SJCRH30 (cell line): ENCODE measurements at regions not wholly inside any gene's neighbourhood (a gene's known extent, or its start where the extent isn't known, plus 50 kb on each side); places are given as distances from the start of the nearest gene placed in this dataset.
A peak's percentile ranks its signal among the peaks of the same experiment; 100 is the strongest.
"Not testable (repeated sequence)": the region's sequence is repeated elsewhere in the genome, so short reads cannot be mapped to it uniquely, and the experiment has no call there.

Experiments
- DNase-seq, 2 experiments: peaks; one replicate each; pipeline ENCODE4 v3.0.0-alpha.2; 2015 to 2020
- H3K27ac ChIP-seq: fragments of 250-450 bp; sonication (Bioruptor Pico); 2 replicates; pipeline ENCODE4 v1.5.1; 2020; ENCODE audit warnings: mild to moderate bottlenecking, moderate library complexity
- H3K27me3 ChIP-seq: fragments of 250-450 bp; sonication (Bioruptor Pico); 2 replicates; pipeline ENCODE4 v1.5.1; 2020; ENCODE audit warnings: mild to moderate bottlenecking, moderate library complexity
- H3K36me3 ChIP-seq: fragments of 250-450 bp; sonication (Bioruptor Pico); 2 replicates; pipeline ENCODE4 v1.5.1; 2020; ENCODE audit warnings: mild to moderate bottlenecking, moderate library complexity
- H3K4me1 ChIP-seq: fragments of 250-450 bp; sonication (Bioruptor Pico); 2 replicates; pipeline ENCODE4 v1.5.1; 2020; ENCODE audit warnings: mild to moderate bottlenecking, moderate library complexity
- H3K4me3 ChIP-seq: fragments of 250-450 bp; sonication (Bioruptor Pico); 2 replicates; pipeline ENCODE4 v1.5.1; 2020; ENCODE audit warnings: mild to moderate bottlenecking, moderate library complexity
- H3K9me3 ChIP-seq: fragments of 250-450 bp; sonication (Bioruptor Pico); replicated peaks from 2 replicates; pipeline ENCODE4 v1.5.1; 2020; ENCODE audit warnings: mild to moderate bottlenecking, moderate library complexity

- Histone ChIP-seq H3K36me3 (no peaks in the 10 kb centered on the region), H3K27ac (no peak overlapping the region), H3K4me1 (no peaks in the 10 kb centered on the region), H3K9me3 (no peaks in the 10 kb centered on the region), H3K27me3 (no peaks in the 10 kb centered on the region), H3K4me3 (no peak overlapping the region)
- no peak for DNase-seq
Observed at GRCh38 chr16:47977802-47978201, 178.0 kb downstream of the ABCC12 start.

GRCh38 chr16:47976636-47977210 lies 179.1 kb downstream of the ABCC12 start:
- Histone ChIP-seq H3K36me3 (no peaks in the 10 kb centered on the region), H3K9me3 (no peaks in the 10 kb centered on the region), H3K27ac (no peak overlapping the region), H3K4me1 (no peaks in the 10 kb centered on the region), H3K27me3 (no peaks in the 10 kb centered on the region), H3K4me3 (no peak overlapping the region)
- no peak for DNase-seq

- not testable (repeated sequence) for DNase-seq, H3K4me3 ChIP-seq, H3K4me1 ChIP-seq, H3K27ac ChIP-seq, H3K36me3 ChIP-seq, H3K27me3 ChIP-seq, H3K9me3 ChIP-seq
Observed at GRCh38 chr16:47974971-47975370, 180.8 kb downstream of the ABCC12 start.

GRCh38 chr16:47973552-47973951 lies 182.2 kb downstream of the ABCC12 start:
- Histone ChIP-seq H3K4me1 (no peaks in the 10 kb centered on the region), H3K27ac (no peak overlapping the region), H3K4me3 (no peak overlapping the region), H3K36me3 (no peaks in the 10 kb centered on the region), H3K9me3 (no peaks in the 10 kb centered on the region), H3K27me3 (no peaks in the 10 kb centered on the region)
- no peak for DNase-seq

- Histone ChIP-seq H3K36me3 (no peaks in the 10 kb centered on the region), H3K27ac (no peak overlapping the region), H3K4me1 (no peaks in the 10 kb centered on the region), H3K27me3 (no peaks in the 10 kb centered on the region), H3K4me3 (no peak overlapping the region), H3K9me3 (no peaks in the 10 kb centered on the region)
- no peak for DNase-seq
Observed at GRCh38 chr16:47972246-47972985, 183.4 kb downstream of the ABCC12 start.

GRCh38 chr16:47971225-47971624 lies 184.6 kb downstream of the ABCC12 start:
- H3K27ac ChIP-seq, result no peak overlapping the region
- no peaks in the 10 kb centered on the region for H3K9me3 ChIP-seq
- no peak for DNase-seq
- H3K36me3 ChIP-seq, result no peaks in the 10 kb centered on the region
- H3K4me1 ChIP-seq, result no peaks in the 10 kb centered on the region
- no peak overlapping the region for H3K4me3 ChIP-seq
- no peaks in the 10 kb centered on the region for H3K27me3 ChIP-seq

GRCh38 chr16:47970291-47970931 lies 185.4 kb downstream of the ABCC12 start:
- DNase-seq, result peak; percentile 22 to 70
- Histone ChIP-seq H3K4me1 (no peaks in the 10 kb centered on the region), H3K27ac (no peak overlapping the region)

GRCh38 chr16:47967374-47967773 lies 188.4 kb downstream of the ABCC12 start:
- H3K9me3 ChIP-seq, result no peaks in the 10 kb centered on the region; the same call in 1 of the 2 replicates
- no peaks in the 10 kb centered on the region for H3K27me3 ChIP-seq
- H3K4me1 ChIP-seq, result no peaks in the 10 kb centered on the region
- H3K4me3 ChIP-seq, result no peak overlapping the region
- no peak for DNase-seq
- no peaks in the 10 kb centered on the region for H3K36me3 ChIP-seq
- no peak overlapping the region for H3K27ac ChIP-seq

More at GRCh38 chr16:47970291-47970931, 185.4 kb downstream of the ABCC12 start:
- no peaks in the 10 kb centered on the region for H3K36me3 ChIP-seq
- no peaks in the 10 kb centered on the region for H3K27me3 ChIP-seq
- no peaks in the 10 kb centered on the region for H3K9me3 ChIP-seq
- H3K4me3 ChIP-seq, result no peak overlapping the region

GRCh38 chr16:47966325-47966724 lies 189.5 kb downstream of the ABCC12 start:
- Histone ChIP-seq H3K9me3 (no peaks in the 10 kb centered on the region; the same call in 1 of the 2 replicates), H3K27ac (no peak overlapping the region), H3K4me1 (no peaks in the 10 kb centered on the region), H3K27me3 (no peaks in the 10 kb centered on the region), H3K36me3 (no peaks in the 10 kb centered on the region), H3K4me3 (no peak overlapping the region)
- no peak for DNase-seq

- H3K27ac ChIP-seq, result no peak overlapping the region
- no peaks in the 10 kb centered on the region; the same call in 1 of the 2 replicates for H3K9me3 ChIP-seq
- no peaks in the 10 kb centered on the region for H3K4me1 ChIP-seq
- no peak overlapping the region for H3K4me3 ChIP-seq
- no peak for DNase-seq
- H3K27me3 ChIP-seq, result no peaks in the 10 kb centered on the region
- no peaks in the 10 kb centered on the region for H3K36me3 ChIP-seq
Observed at GRCh38 chr16:47965439-47965838, 190.4 kb downstream of the ABCC12 start.

- no peaks in the 10 kb centered on the region for H3K4me1 ChIP-seq
Observed at GRCh38 chr16:47958726-47959125, 197.1 kb downstream of the ABCC12 start.

GRCh38 chr16:47956916-47957315 lies 198.9 kb downstream of the ABCC12 start:
- Histone ChIP-seq H3K27ac (no peak overlapping the region), H3K4me3 (no peak overlapping the region), H3K27me3 (no peaks in the 10 kb centered on the region), H3K4me1 (no peaks in the 10 kb centered on the region), H3K9me3 (no peaks in the 10 kb centered on the region), H3K36me3 (no peaks in the 10 kb centered on the region)
- DNase-seq, result no peak

More at GRCh38 chr16:47958726-47959125, 197.1 kb downstream of the ABCC12 start:
- Histone ChIP-seq H3K9me3 (no peaks in the 10 kb centered on the region; the same call in 1 of the 2 replicates), H3K36me3 (no peaks in the 10 kb centered on the region), H3K4me3 (no peak overlapping the region), H3K27me3 (no peaks in the 10 kb centered on the region), H3K27ac (no peak overlapping the region)
- no peak for DNase-seq

GRCh38 chr16:47949714-47950113 lies 206.1 kb downstream of the ABCC12 start:
- Histone ChIP-seq H3K4me3 (no peak overlapping the region), H3K9me3 (no peaks in the 10 kb centered on the region)
- DNase-seq, result no peak

GRCh38 chr16:47949276-47949675 lies 206.5 kb downstream of the ABCC12 start:
- no peak for DNase-seq
- H3K4me1 ChIP-seq, result no peaks in the 10 kb centered on the region

More at GRCh38 chr16:47949714-47950113, 206.1 kb downstream of the ABCC12 start:
- no peaks in the 10 kb centered on the region for H3K27me3 ChIP-seq
- no peak overlapping the region for H3K27ac ChIP-seq
- no peaks in the 10 kb centered on the region for H3K36me3 ChIP-seq
- H3K4me1 ChIP-seq, result no peaks in the 10 kb centered on the region

GRCh38 chr16:47947723-47948122 lies 208.1 kb downstream of the ABCC12 start:
- H3K4me1 ChIP-seq, result no peaks in the 10 kb centered on the region
- H3K27me3 ChIP-seq, result no peaks in the 10 kb centered on the region
- H3K36me3 ChIP-seq, result no peaks in the 10 kb centered on the region
- DNase-seq, result no peak
- H3K9me3 ChIP-seq, result no peaks in the 10 kb centered on the region
- no peak overlapping the region for H3K27ac ChIP-seq
- H3K4me3 ChIP-seq, result no peak overlapping the region

More at GRCh38 chr16:47949276-47949675, 206.5 kb downstream of the ABCC12 start:
- H3K36me3 ChIP-seq, result no peaks in the 10 kb centered on the region
- H3K9me3 ChIP-seq, result no peaks in the 10 kb centered on the region
- no peak overlapping the region for H3K27ac ChIP-seq
- no peaks in the 10 kb centered on the region for H3K27me3 ChIP-seq
- H3K4me3 ChIP-seq, result no peak overlapping the region
